ENCODE measurements at regions not wholly inside any gene's neighbourhood (a gene's known extent, or its start where the extent isn't known, plus 50 kb on each side); places are given as distances from the start of the nearest gene placed in this dataset.
"Not testable (repeated sequence)": the region's sequence is repeated elsewhere in the genome, so short reads cannot be mapped to it uniquely, and the experiment has no call there.

- DNase-seq (ENCODE audit: extremely low read depth, low read depth): no peak
- no peak overlapping the region for H3K4me3 ChIP-seq (replicated peaks; ENCODE audit: low read depth, low read length)
- no peak for TF ChIP-seq CTCF (IDR thresholded peaks at IDR 0.05; ENCODE audit: low read depth, low read length, missing control alignments)
These were observed 77.8 kb upstream of the XIST start for GRCh38 chrX:73930300-73930699.

- no peak for DNase-seq (ENCODE audit: extremely low read depth, low read depth)
- no peak for TF ChIP-seq CTCF (IDR thresholded peaks at IDR 0.05; ENCODE audit: low read depth, low read length, missing control alignments)
- H3K4me3 ChIP-seq (replicated peaks; ENCODE audit: low read depth, low read length): no peak overlapping the region
These were observed 70.4 kb upstream of the XIST start for GRCh38 chrX:73922856-73923455.

- peak; percentile 65 for DNase-seq (ENCODE audit: extremely low read depth, low read depth)
- no peak overlapping the region for H3K4me3 ChIP-seq (replicated peaks; ENCODE audit: low read depth, low read length)
- no peak for TF ChIP-seq CTCF (IDR thresholded peaks at IDR 0.05; ENCODE audit: low read depth, low read length, missing control alignments)
These were observed 64.6 kb upstream of the XIST start for GRCh38 chrX:73916931-73917667.

GRCh38 chrX:73916489-73916888 lies 64.0 kb upstream of the XIST start:
- TF ChIP-seq CTCF (IDR thresholded peaks at IDR 0.05; ENCODE audit: low read depth, low read length, missing control alignments): no peak
- H3K4me3 ChIP-seq (replicated peaks; ENCODE audit: low read depth, low read length): no peak overlapping the region
- DNase-seq (ENCODE audit: extremely low read depth, low read depth): no peak

- not testable (repeated sequence) for H3K4me3 ChIP-seq (replicated peaks; ENCODE audit: low read depth, low read length); DNase-seq (ENCODE audit: extremely low read depth, low read depth)
These were observed 62.3 kb upstream of the XIST start for GRCh38 chrX:73914792-73915191.

GRCh38 chrX:73913580-73913979 lies 61.1 kb upstream of the XIST start:
- no peak overlapping the region for H3K4me3 ChIP-seq (replicated peaks; ENCODE audit: low read depth, low read length)
- TF ChIP-seq CTCF (IDR thresholded peaks at IDR 0.05; ENCODE audit: low read depth, low read length, missing control alignments): no peak
- no peak for DNase-seq (ENCODE audit: extremely low read depth, low read depth)

- not testable (repeated sequence) for H3K4me3 ChIP-seq (replicated peaks; ENCODE audit: low read depth, low read length); DNase-seq (ENCODE audit: extremely low read depth, low read depth)
These were observed 59.4 kb upstream of the XIST start for GRCh38 chrX:73911946-73912345.

GRCh38 chrX:73905749-73906374 lies 53.3 kb upstream of the XIST start:
- H3K4me3 ChIP-seq (replicated peaks; ENCODE audit: low read depth, low read length); DNase-seq (ENCODE audit: extremely low read depth, low read depth): not testable (repeated sequence)
